Heart left ventricle (tissue), 13 donors: ENCODE measurements at regions not wholly inside any gene's neighbourhood (a gene's known extent, or its start where the extent isn't known, plus 50 kb on each side); places are given as distances from the start of the nearest gene placed in this dataset.

Source experiments
- CTCF ChIP-seq, 12 donors: fragments of 200-600 bp; sonication (generic) in 4 of 12; IDR thresholded peaks; one replicate each; pipeline versions ENCODE4 v1.5.0 to v1.8.0; 2018 to 2022; ENCODE audit warnings: antibody characterized with exemption in 12 of 12, mild to moderate bottlenecking in 5 of 12
- POLR2A ChIP-seq, 2 donors: fragments of 450-650 bp; IDR thresholded peaks; one replicate each; pipeline ENCODE4 v1.6.1; 2017; ENCODE audit warnings: antibody characterized with exemption in 2 of 2, mild to moderate bottlenecking in 2 of 2, moderate library complexity in 2 of 2
- donor health status: ischemic (EF 13 %, LVEDD 7.1; RV severe dilation, severe dysfunction).
- donor health status: DM: no; HTN: yes; CAD: no.
- donor health status: DM: no; HTN: no; CAD: no.
- donor health status: ischemic (EF 25% LVEDD 6.9; RV normal size, moderate dysfunction).
- donor health status: ischemic (EF 25% LVEDD 5.7; RV mildly dilated, moderate dysfunction).
- donor health status: ischemic (EF 35%, LVEDD 5.7; RV mildly dilated, moderate dysfunction).
- donor health status: nonischemic (EF 11% LVEDD 7.7; RV severe dilation, severe dysfunction).
- donor health status: DM: yes; HTN: yes; CAD: no.
- donor health status: PGD.
- donor health status: ischemic (EF 29% LVEDD 5.4; RV normal size, mild dysfunction).
- donor health status: nonischemic (EF 23%, LVEDD 6.1; RV moderate dilation, normal function).

GRCh38 chr14:71328183-71328582, 420.9 kb downstream of the PCNX1 start:
- TF ChIP-seq CTCF (IDR thresholded peaks at IDR 0.05) (no peak), POLR2A (IDR thresholded peaks at IDR 0.05) (no peak)
